Muscle layer of duodenum (tissue), 2 donors: ENCODE measurements at regions not wholly inside any gene's neighbourhood (a gene's known extent, or its start where the extent isn't known, plus 50 kb on each side); places are given as distances from the start of the nearest gene placed in this dataset.

Source experiments
- H3K27ac ChIP-seq: one replicate; pipeline ENCODE4 v1.7.0; 2013; ENCODE audit warnings: mild to moderate bottlenecking, low read length
- H3K27me3 ChIP-seq: one replicate; pipeline ENCODE4 v1.7.0; 2013; ENCODE audit warnings: low read depth, mild to moderate bottlenecking, control low read depth, low read length
- H3K36me3 ChIP-seq, 2 donors: one replicate each; pipeline ENCODE4 v1.7.0; 2013; ENCODE audit warnings: low read length in 2 of 2, control low read depth in 1 of 2, mild to moderate bottlenecking in 1 of 2; ENCODE audit not compliant: insufficient read depth in 2 of 2, control insufficient read depth in 1 of 2
- H3K4me1 ChIP-seq, 2 donors: one replicate each; pipeline ENCODE4 v1.7.0; 2013; ENCODE audit warnings: low read length in 2 of 2, mild to moderate bottlenecking in 2 of 2, control low read depth in 1 of 2, moderate library complexity in 1 of 2; ENCODE audit not compliant: insufficient read depth in 2 of 2, control insufficient read depth in 1 of 2
- H3K4me3 ChIP-seq, 2 donors: one replicate each; pipeline ENCODE4 v1.7.0; 2013; ENCODE audit warnings: low read length in 2 of 2, low read depth in 1 of 2, mild to moderate bottlenecking in 1 of 2
- H3K9me3 ChIP-seq, 2 donors: one replicate each; pipeline ENCODE4 v1.7.0; 2013; ENCODE audit warnings: low read length in 2 of 2, control low read depth in 1 of 2, mild to moderate bottlenecking in 1 of 2; ENCODE audit not compliant: control insufficient read depth in 1 of 2
- donor health status: healthy.

DNA sequence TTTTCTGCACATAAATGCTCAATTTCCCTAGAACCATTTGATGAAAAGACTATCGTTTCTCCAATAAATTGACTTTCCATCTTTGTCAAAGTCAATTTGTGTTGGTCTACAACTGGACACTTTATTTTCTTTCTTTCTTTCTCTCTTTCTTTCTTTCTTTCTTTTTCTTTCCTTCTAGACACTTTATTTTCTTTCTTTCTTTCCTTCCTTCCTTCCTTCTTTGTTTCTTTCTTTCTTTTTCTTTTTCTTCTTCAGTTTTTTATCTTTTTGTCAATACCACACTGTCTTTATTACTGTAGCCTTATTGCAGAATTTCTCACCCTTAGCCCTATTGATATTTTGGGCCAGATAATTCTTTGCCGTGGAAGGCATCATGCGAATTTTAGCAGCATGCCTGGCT lies 73.5 kb downstream of the FASLG start:
- H3K4me3 ChIP-seq: no peak overlapping the region
- no peaks in the 10 kb centered on the region for H3K4me1 ChIP-seq
- H3K36me3 ChIP-seq: no peaks in the 10 kb centered on the region
- no peak overlapping the region for H3K27ac ChIP-seq
- H3K27me3 ChIP-seq: no peaks in the 10 kb centered on the region
- no peaks in the 10 kb centered on the region for H3K9me3 ChIP-seq

DNA sequence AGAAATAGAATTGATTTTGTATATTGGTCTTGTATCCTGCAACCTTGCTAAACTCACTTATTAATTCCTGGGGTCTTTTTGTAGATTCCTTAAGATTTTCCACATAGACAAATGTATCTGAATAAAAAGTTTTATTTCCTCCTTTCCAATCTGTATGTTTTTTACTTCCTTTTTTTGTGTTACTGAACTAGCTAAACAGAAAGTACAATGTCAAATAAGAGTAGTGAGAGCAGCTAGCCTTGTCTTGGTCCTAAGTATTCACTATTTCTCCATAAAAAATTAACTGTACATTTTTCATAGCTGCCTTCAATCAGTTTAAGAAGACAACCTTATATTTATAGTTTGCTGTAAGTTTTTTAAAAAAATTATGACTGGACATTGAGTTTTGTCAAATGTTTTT lies 74.9 kb downstream of the FASLG start:
- no peaks in the 10 kb centered on the region for H3K9me3 ChIP-seq
- H3K36me3 ChIP-seq: no peaks in the 10 kb centered on the region
- no peaks in the 10 kb centered on the region for H3K4me1 ChIP-seq

GRCh38 chr1:172738389-172738788 lies 79.5 kb downstream of the FASLG start:
- Histone ChIP-seq H3K4me3 (no peak overlapping the region), H3K27ac (no peak overlapping the region), H3K9me3 (no peaks in the 10 kb centered on the region), H3K4me1 (no peaks in the 10 kb centered on the region), H3K36me3 (no peaks in the 10 kb centered on the region), H3K27me3 (no peaks in the 10 kb centered on the region)

More for the DNA sequence above, 74.9 kb downstream of the FASLG start:
- Histone ChIP-seq H3K27ac (no peak overlapping the region), H3K27me3 (no peaks in the 10 kb centered on the region), H3K4me3 (no peak overlapping the region)

GRCh38 chr1:172742599-172743500 lies 83.9 kb downstream of the FASLG start:
- no peaks in the 10 kb centered on the region for H3K27me3 ChIP-seq
- no peaks in the 10 kb centered on the region for H3K36me3 ChIP-seq
- no peak overlapping the region for H3K4me3 ChIP-seq
- peaks cover 4 to 15% of the 10 kb centered on the region in 2 donors for H3K4me1 ChIP-seq
- H3K27ac ChIP-seq: no peak overlapping the region
- H3K9me3 ChIP-seq: no peaks in the 10 kb centered on the region

DNA sequence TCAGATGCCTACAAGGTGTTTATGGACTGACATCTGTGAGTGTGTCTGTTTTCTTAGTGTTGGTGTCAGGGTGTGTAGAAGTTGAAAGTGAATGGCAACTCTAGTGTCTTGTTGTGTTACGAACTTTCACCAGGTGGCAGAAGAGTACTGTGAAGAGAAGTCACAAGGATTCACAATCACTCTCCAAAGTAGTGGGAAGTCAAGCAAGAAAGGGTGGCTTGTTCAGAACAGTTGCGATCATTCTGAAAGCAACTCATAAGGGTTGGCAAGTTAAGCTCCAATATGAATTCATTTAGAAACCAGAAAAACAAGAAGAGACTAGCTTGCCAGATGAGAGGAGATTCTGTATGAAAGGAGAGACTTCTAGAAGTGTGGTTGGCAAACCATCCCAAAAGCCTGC lies 86.1 kb downstream of the FASLG start:
- H3K36me3 ChIP-seq: no peaks in the 10 kb centered on the region
- H3K4me1 ChIP-seq: peaks cover 4 to 15% of the 10 kb centered on the region in 2 donors
- H3K27ac ChIP-seq: no peak overlapping the region
- no peak overlapping the region for H3K4me3 ChIP-seq
- H3K9me3 ChIP-seq: no peaks in the 10 kb centered on the region
- no peaks in the 10 kb centered on the region for H3K27me3 ChIP-seq

DNA sequence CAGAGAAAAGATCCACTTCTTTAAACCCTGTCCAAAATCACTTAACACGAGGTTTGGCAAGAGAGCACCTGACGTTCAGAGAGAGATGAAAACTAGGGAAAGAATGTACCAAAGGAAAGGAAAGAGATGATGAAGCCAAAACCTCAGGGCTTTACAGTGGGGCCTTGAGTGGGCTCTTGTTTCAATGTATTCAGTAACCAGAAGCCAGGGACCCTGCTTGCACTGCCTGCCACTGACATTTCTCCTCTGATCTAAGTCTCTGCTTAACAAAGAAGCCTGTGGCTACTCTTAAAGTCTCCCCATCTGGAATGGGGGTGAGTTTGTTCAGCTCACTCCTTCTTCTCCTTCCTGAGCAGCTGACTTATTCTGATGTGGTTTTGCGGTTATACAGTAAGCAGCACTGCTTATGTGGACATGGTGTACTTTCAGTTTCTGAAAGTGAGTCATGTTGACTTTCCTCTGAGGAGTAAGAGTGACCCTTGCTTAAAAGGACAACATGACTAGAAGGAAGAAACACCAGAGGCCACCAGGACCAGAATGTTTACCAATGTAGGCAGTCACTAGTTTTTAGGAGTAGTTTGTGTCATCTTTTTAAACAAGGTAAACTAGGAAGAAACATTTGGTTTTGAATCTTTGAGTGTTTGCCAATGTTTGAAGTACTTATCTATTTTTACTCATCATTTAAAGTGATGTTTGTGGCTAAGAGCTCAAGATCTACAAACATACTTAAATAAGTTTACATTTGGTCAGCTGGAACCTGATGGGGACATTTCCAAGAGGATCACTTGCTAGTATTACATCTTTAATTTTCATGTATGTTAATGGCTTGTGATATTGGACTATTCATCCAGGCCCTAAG lies 87.4 kb downstream of the FASLG start:
- H3K4me3 ChIP-seq: peak overlapping the region in 1 of 2 donors; percentile 14
- H3K9me3 ChIP-seq: no peaks in the 10 kb centered on the region
- peak overlapping the region; percentile 72 for H3K27ac ChIP-seq
- no peaks in the 10 kb centered on the region for H3K36me3 ChIP-seq
- H3K4me1 ChIP-seq: peaks cover 4 to 15% of the 10 kb centered on the region in 2 donors
- H3K27me3 ChIP-seq: no peaks in the 10 kb centered on the region

- Histone ChIP-seq H3K27me3 (no peaks in the 10 kb centered on the region), H3K27ac (no peak overlapping the region), H3K9me3 (no peaks in the 10 kb centered on the region), H3K36me3 (no peaks in the 10 kb centered on the region), H3K4me1 (peaks cover 4 to 15% of the 10 kb centered on the region in 2 donors), H3K4me3 (no peak overlapping the region)
Measured at GRCh38 chr1:172748201-172748600, 89.3 kb downstream of the FASLG start.

GRCh38 chr1:172751683-172752082 lies 92.8 kb downstream of the FASLG start:
- H3K9me3 ChIP-seq: no peaks in the 10 kb centered on the region
- H3K27ac ChIP-seq: no peak overlapping the region
- H3K36me3 ChIP-seq: no peaks in the 10 kb centered on the region
- H3K4me3 ChIP-seq: no peak overlapping the region
- H3K27me3 ChIP-seq: no peaks in the 10 kb centered on the region
- peaks cover under 1 to 1% of the 10 kb centered on the region in 2 donors for H3K4me1 ChIP-seq

DNA sequence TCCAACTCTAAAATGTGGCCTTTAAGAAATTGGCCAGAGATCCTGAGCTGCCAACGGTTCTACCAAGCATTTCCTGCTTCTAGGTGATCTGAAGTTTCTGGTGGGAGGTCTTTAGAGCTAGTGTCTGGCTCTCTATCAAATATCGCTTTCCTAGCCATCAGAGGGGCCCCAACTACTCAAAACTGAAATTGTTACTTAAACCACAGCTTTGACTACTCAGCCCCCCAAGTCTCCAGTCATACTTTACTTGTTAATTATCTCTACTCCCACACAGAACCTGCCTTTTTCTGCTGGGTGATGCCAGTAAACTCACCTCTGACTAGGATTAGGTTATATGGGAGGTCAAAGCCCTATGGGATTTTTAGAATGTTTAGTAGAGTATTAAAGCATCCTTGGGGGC lies 95.1 kb downstream of the FASLG start:
- H3K36me3 ChIP-seq: no peaks in the 10 kb centered on the region

DNA sequence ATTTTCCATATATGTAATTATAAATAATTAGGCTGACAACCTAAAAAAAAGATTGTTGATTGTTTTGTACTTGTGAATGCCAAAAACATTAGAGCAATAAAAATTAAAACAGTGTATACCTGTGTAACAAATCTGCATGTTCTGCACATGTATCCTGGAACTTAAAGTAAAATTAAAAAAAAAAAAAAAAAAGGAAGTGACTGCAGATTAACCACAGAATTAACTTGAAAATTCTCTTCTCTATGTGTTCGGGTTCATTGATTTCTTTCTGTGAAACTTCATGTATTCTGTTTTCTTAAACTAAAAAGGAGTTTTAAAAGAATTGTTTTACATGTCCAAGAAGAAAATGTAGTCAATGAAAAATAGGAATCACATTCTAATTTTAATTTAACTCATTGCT lies 95.7 kb downstream of the FASLG start:
- no peak overlapping the region for H3K4me3 ChIP-seq

More for the DNA sequence above, 95.1 kb downstream of the FASLG start:
- no peaks in the 10 kb centered on the region for H3K4me1 ChIP-seq
- H3K4me3 ChIP-seq: no peak overlapping the region
- H3K27me3 ChIP-seq: no peaks in the 10 kb centered on the region
- H3K27ac ChIP-seq: no peak overlapping the region
- H3K9me3 ChIP-seq: no peaks in the 10 kb centered on the region

DNA sequence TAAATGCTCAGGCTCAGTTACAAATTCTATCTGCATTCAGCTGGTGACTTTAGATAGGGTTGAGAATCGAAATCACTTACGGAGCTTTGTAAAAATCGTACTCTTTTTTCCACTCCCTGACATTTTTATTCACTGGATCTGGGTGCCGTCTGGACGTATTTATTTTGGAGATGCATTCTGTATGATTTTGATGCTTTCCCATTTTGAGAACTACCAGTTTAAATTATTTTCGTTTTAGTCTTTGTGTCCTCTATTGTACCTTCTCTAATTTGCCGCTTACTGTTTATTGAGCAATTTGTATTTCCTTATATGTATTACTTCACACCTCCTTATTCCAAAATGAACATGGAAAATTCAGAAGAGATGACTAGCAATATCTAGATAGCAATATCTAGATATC lies 96.2 kb downstream of the FASLG start:
- Histone ChIP-seq H3K36me3 (no peaks in the 10 kb centered on the region), H3K27ac (no peak overlapping the region), H3K4me3 (no peak overlapping the region), H3K27me3 (no peaks in the 10 kb centered on the region), H3K4me1 (no peaks in the 10 kb centered on the region), H3K9me3 (no peaks in the 10 kb centered on the region)

More for the DNA sequence above, 95.7 kb downstream of the FASLG start:
- no peak overlapping the region for H3K27ac ChIP-seq
- H3K27me3 ChIP-seq: no peaks in the 10 kb centered on the region
- no peaks in the 10 kb centered on the region for H3K9me3 ChIP-seq
- no peaks in the 10 kb centered on the region for H3K36me3 ChIP-seq
- no peaks in the 10 kb centered on the region for H3K4me1 ChIP-seq
